K562 (cell line): ENCODE measurements at regions not wholly inside any gene's neighbourhood (a gene's known extent, or its start where the extent isn't known, plus 50 kb on each side); places are given as distances from the start of the nearest gene placed in this dataset.

Experiments used
- ATAC-seq: fragments of 200-7000 bp; cut with Tn5 transposase; 3 replicates; pipeline ENCODE4 v1.9.1; 2020; ENCODE audit warnings: moderate library complexity
- BruUV-seq: library from RNA; stranded (reverse); fragments of 400-500 nt; replicated peaks from 2 replicates; lab custom pipeline; 2021; lab: Mats Ljungman, UMichigan
- CTCF ChIA-PET: fragments of 300-600 bp; formaldehyde crosslinking; extraction: SDS; loops from one replicate; lab custom pipeline; 2021; ENCODE audit warnings: low intra/inter-chr PET ratio; lab: Yijun Ruan, JAX
- POLR2A ChIA-PET: fragments of 300-600, 350-650 bp; sonication (Branson Sonifier 250); formaldehyde crosslinking; extraction: SDS; loops from one replicate; lab custom pipeline; 2021; ENCODE audit warnings: antibody characterized with exemption, inconsistent platforms; lab: Yijun Ruan, JAX
- DNase-seq, 4 experiments: peaks; one replicate each; pipeline versions ENCODE4 v3.0.0 to v3.0.0-alpha.2; 2011 to 2018; ENCODE audit warnings: low spot score in 3 of 4, mixed read lengths in 3 of 4; ENCODE audit errors: extremely low read depth in 1 of 4
- FAIRE-seq: peaks from 2 replicates; lab custom pipeline; 2011; peaks lifted over from hg19 to GRCh38; lab: Jason Lieb, UNC
- H2AFZ ChIP-seq: 2 replicates; pipeline ENCODE4 v1.6.0; 2011; ENCODE audit warnings: low read depth, low read length, control low read depth, inconsistent platforms
- H3K27ac ChIP-seq: fragments of 200-600 bp; 3 replicates; pipeline ENCODE4 v1.8.0; 2011; ENCODE audit warnings: low read depth, mild to moderate bottlenecking, control low read depth, inconsistent platforms, low read length, moderate library complexity, mixed read lengths; ENCODE audit errors: extremely low read depth
- H3K27me3 ChIP-seq, 2 experiments: fragments of 300-600 bp in 1 of 2; 2 replicates in 1 of 2; 3 replicates in 1 of 2; pipeline versions ENCODE4 v1.6.0 to v1.8.0; 2011; ENCODE audit warnings: inconsistent platforms in 2 of 2, low read length in 2 of 2, mild to moderate bottlenecking in 1 of 2, mixed read lengths in 1 of 2, moderate library complexity in 1 of 2; ENCODE audit not compliant: control insufficient read depth in 2 of 2, insufficient read depth in 2 of 2
- H3K36me3 ChIP-seq: fragments of 300-600 bp; 3 replicates; pipeline ENCODE4 v1.8.0; 2011; ENCODE audit warnings: mild to moderate bottlenecking, low read length, inconsistent platforms; ENCODE audit not compliant: control insufficient read depth, insufficient read depth
- H3K4me1 ChIP-seq, 2 experiments: fragments of 200-600 bp in 1 of 2; replicated peaks in 1 of 2; 2 replicates in 1 of 2; 3 replicates in 1 of 2; pipeline versions ENCODE4 v1.5.1 to v1.8.0; 2011; ENCODE audit warnings: inconsistent platforms in 2 of 2, low read length in 2 of 2, mild to moderate bottlenecking in 1 of 2, mixed read lengths in 1 of 2, moderate library complexity in 1 of 2; ENCODE audit not compliant: control insufficient read depth in 2 of 2, insufficient read depth in 2 of 2
- H3K4me2 ChIP-seq: 2 replicates; pipeline ENCODE4 v1.6.1; 2011; ENCODE audit warnings: low read length, control low read depth, inconsistent platforms, mixed read lengths; ENCODE audit not compliant: insufficient read depth
- H3K4me3 ChIP-seq: fragments of 200-600 bp; sonication (generic), shearing (Covaris generic); 2 replicates; pipeline ENCODE4 v1.5.1; 2016; ENCODE audit warnings: control low read depth, inconsistent platforms
- H3K79me2 ChIP-seq: fragments of 200-600 bp; 3 replicates; pipeline ENCODE4 v1.8.0; 2011; ENCODE audit warnings: low read length, inconsistent platforms; ENCODE audit not compliant: control insufficient read depth, insufficient read depth
- H3K9ac ChIP-seq, 2 experiments: 2 replicates each; pipeline versions ENCODE4 v1.6.0 to v1.6.1; 2011; ENCODE audit warnings: low read depth in 2 of 2, low read length in 2 of 2, control low read depth in 1 of 2, inconsistent platforms in 1 of 2, mild to moderate bottlenecking in 1 of 2, mixed read lengths in 1 of 2; ENCODE audit not compliant: insufficient read depth in 1 of 2
- H3K9me1 ChIP-seq: one replicate; pipeline ENCODE4 v1.6.0; 2011; ENCODE audit warnings: inconsistent platforms, mild to moderate bottlenecking, low read length, moderate library complexity; ENCODE audit not compliant: control insufficient read depth, insufficient read depth
- H3K9me3 ChIP-seq: replicated peaks from 2 replicates; pipeline ENCODE4 v1.5.1; 2011; ENCODE audit warnings: low read depth, low read length, inconsistent platforms; ENCODE audit not compliant: control insufficient read depth, insufficient read depth
- H4K20me1 ChIP-seq: replicated peaks from 2 replicates; pipeline ENCODE4 v1.6.1; 2011; ENCODE audit warnings: low read length, inconsistent platforms, mixed read lengths; ENCODE audit not compliant: control insufficient read depth, insufficient read depth
- CCNT2 ChIP-seq: IDR thresholded peaks from 2 replicates; pipeline ENCODE4 v1.6.1; 2011; ENCODE audit warnings: borderline replicate concordance, low read depth, mild to moderate bottlenecking, moderate library complexity, mixed read lengths, low read length; ENCODE audit not compliant: insufficient read length; ENCODE audit errors: extremely low read depth
- CXXC5 ChIP-seq: fragments of 250-450 bp; sonication (Bioruptor Pico); IDR thresholded peaks from 2 replicates; pipeline ENCODE4 v1.8.0; 2022; ENCODE audit warnings: inconsistent platforms, mild to moderate bottlenecking, moderate library complexity
- DMBX1 ChIP-seq: fragments of 250-450 bp; sonication (Bioruptor Pico); IDR thresholded peaks from 2 replicates; pipeline ENCODE4 v1.8.0; 2022; ENCODE audit warnings: inconsistent platforms, mild to moderate bottlenecking, moderate library complexity, borderline replicate concordance
- FOXM1 ChIP-seq, 2 experiments: fragments of 450-650 bp in 1 of 2; sonication (generic) in 1 of 2; formaldehyde crosslinking in 1 of 2; IDR thresholded peaks; 2 replicates each; pipeline versions ENCODE4 v1.6.1 to v1.9.0; 2017 to 2022; ENCODE audit warnings: low read depth in 2 of 2, mild to moderate bottlenecking in 2 of 2, missing genetic modification reagents in 1 of 2, moderate library complexity in 1 of 2
- KDM2B ChIP-seq: fragments of 250-450 bp; sonication (Bioruptor Pico); IDR thresholded peaks from 2 replicates; pipeline ENCODE4 v1.8.0; 2021; ENCODE audit warnings: mild to moderate bottlenecking, moderate library complexity
- KDM5B ChIP-seq: fragments of 200-600 bp; sonication (generic); IDR thresholded peaks from 2 replicates; pipeline ENCODE4 v1.6.1; 2012; ENCODE audit warnings: low read depth, mild to moderate bottlenecking, moderate library complexity, low read length, control low read depth, inconsistent platforms; ENCODE audit not compliant: insufficient replicate concordance
- PCBP1 ChIP-seq: fragments of 200-400 bp; formaldehyde crosslinking; IDR thresholded peaks from 2 replicates; pipeline ENCODE4 v1.6.1; 2018; ENCODE audit warnings: mild to moderate bottlenecking, low read depth, low read length; ENCODE audit not compliant: poor library complexity, severe bottlenecking
- RBM34 ChIP-seq: fragments of 200-400 bp; formaldehyde crosslinking; IDR thresholded peaks from 2 replicates; pipeline ENCODE4 v1.6.1; 2018; ENCODE audit warnings: low read length, borderline replicate concordance; ENCODE audit not compliant: insufficient read depth
- SRSF9 ChIP-seq: fragments of 200-400 bp; formaldehyde crosslinking; IDR thresholded peaks from 2 replicates; pipeline ENCODE4 v1.6.1; 2017; ENCODE audit warnings: low read depth, low read length, borderline replicate concordance
- TEAD1 ChIP-seq, 2 experiments: fragments of 450-650 bp in 1 of 2; sonication (generic) in 1 of 2; formaldehyde crosslinking; IDR thresholded peaks; 2 replicates each; pipeline versions ENCODE4 v1.4.0 to v1.8.0; 2020 to 2022; ENCODE audit warnings: mild to moderate bottlenecking in 2 of 2, missing genetic modification reagents in 1 of 2
- ZFX ChIP-seq: sonication (generic); formaldehyde crosslinking; IDR thresholded peaks from 2 replicates; pipeline ENCODE4 v1.8.0; 2022; ENCODE audit warnings: mild to moderate bottlenecking, missing genetic modification reagents, moderate library complexity
- ZNF778 ChIP-seq: fragments of 450-650 bp; formaldehyde crosslinking; IDR thresholded peaks from 2 replicates; pipeline ENCODE4 v1.4.0; 2020; ENCODE audit warnings: mild to moderate bottlenecking, moderate library complexity
- ZNF830 ChIP-seq: fragments of 250-450 bp; sonication (Bioruptor Pico); IDR thresholded peaks from 2 replicates; pipeline ENCODE4 v1.5.0; 2021; ENCODE audit warnings: mild to moderate bottlenecking
- WGBS: fragments of 100-300 bp; shearing (Covaris generic); methylation state at CpG from one replicate; pipeline ENCODE4 v1.1.6; 2016; ENCODE audit warnings: low coverage, mixed read lengths; ENCODE audit not compliant: insufficient coverage; ENCODE audit errors: missing lambda C conversion rate; 5-methylcytosine and 5-hydroxymethylcytosine counted together
- in situ Hi-C: fragments of 300-500 bp; cut with MboI; formaldehyde crosslinking; loops from 4 replicates; pipeline ENCODE4 v1.15.0; 2018; ENCODE audit warnings: inconsistent platforms, mixed read lengths
- intact Hi-C: fragments of 100-400 bp; cut with micrococcal nuclease; formaldehyde crosslinking; loops from 2 replicates; pipeline ENCODE4 v1.14.2; 2022
- TF ChIP-seq, protein P1 (sequence below), 2 experiments: IDR thresholded peaks; 2 replicates each; pipeline ENCODE4 v1.6.1; 2011; ENCODE audit warnings: borderline replicate concordance in 1 of 2, control low read depth in 1 of 2, low read depth in 1 of 2, low read length in 1 of 2, mild to moderate bottlenecking in 1 of 2, mixed read lengths in 1 of 2, moderate library complexity in 1 of 2; ENCODE audit not compliant: insufficient read depth in 1 of 2, insufficient read length in 1 of 2, poor library complexity in 1 of 2, severe bottlenecking in 1 of 2; ENCODE audit errors: extremely low read depth in 1 of 2
- TF ChIP-seq, protein P2 (sequence below): fragments of 450-650 bp; formaldehyde crosslinking; IDR thresholded peaks from 2 replicates; pipeline ENCODE4 v1.4.0; 2022; ENCODE audit warnings: missing genetic modification characterization
- TF ChIP-seq, protein P3 (sequence below): fragments of 150-350 bp; conservative IDR thresholded peaks from 2 replicates; pipeline ENCODE4 v1.6.1; 2014; ENCODE audit warnings: low read length

DNA sequence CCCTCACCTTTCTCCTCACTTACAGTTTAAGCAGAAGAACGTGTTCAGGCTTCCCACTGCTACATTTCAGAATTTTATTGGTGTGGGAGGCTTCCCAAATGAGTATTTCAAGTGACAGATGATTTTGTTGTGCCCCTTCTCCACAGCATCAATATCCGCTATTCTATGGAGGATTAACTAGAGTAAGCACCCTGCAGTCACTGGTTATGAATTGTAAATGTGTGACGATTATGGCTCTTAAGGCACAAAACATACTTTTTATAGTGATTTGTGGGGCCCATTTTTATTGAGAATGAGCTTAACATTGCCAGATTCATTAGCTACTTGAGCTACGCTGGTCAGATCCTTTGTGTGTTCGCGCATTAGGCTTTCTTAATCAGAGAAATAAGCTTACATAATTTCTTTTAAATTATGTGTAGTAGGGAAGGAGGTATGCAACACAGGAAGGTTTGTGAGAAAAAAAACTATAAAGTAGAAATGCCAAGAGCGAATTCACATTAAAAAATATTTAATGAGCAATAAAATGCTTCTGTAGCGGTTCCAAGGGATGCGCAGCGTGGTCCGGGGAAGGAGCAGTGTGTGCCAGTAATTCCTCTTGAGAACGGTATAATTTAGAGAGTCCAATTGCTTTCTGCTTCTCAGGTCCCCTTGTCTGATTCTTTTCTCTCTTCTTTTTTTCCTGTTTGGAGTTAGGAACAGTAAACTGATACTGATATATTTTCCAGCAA lies 2380.4 kb downstream of the MAT2B start:
- FAIRE-seq, result no peak
- Histone ChIP-seq H3K4me1 (no peaks in the 10 kb centered on the region), H3K27ac (no peak overlapping the region), H4K20me1 (no peaks in the 10 kb centered on the region), H3K9me1 (no peaks in the 10 kb centered on the region), H3K9me3 (no peaks in the 10 kb centered on the region), H3K4me3 (no peak overlapping the region), H3K9ac (no peak overlapping the region), H3K36me3 (no peaks in the 10 kb centered on the region), H3K79me2 (no peaks in the 10 kb centered on the region), H3K27me3 (no peaks in the 10 kb centered on the region), H2AFZ (no peak overlapping the region), H3K4me2 (no peak overlapping the region)
- WGBS, result 2% methylated on average over 12 of the region's 12 CpGs
- POLR2A ChIA-PET, result interaction anchor here (0.6 kb wide), 1 partner anchor 218 kb away, joined by 3 read pairs; no protein-coding TSS in a partner anchor
- intact Hi-C loops (no loop called here), in situ Hi-C loops (no loop called here)
- no TSS peak for BruUV-seq
- ATAC-seq, result no peak
- DNase-seq, result no peak
- CTCF ChIA-PET, result no interaction called here
- TF ChIP-seq TEAD1 (CRISPR knock-in tag; IDR thresholded peaks at IDR 0.05), result no peak
- TF ChIP-seq ZNF778 (CRISPR knock-in tag), result no peak
- TF ChIP-seq DMBX1, result no peak
- no peak for TF ChIP-seq CXXC5 (CRISPR knock-in tag)
- no peak for TF ChIP-seq RBM34
- TF ChIP-seq, protein P1, sequence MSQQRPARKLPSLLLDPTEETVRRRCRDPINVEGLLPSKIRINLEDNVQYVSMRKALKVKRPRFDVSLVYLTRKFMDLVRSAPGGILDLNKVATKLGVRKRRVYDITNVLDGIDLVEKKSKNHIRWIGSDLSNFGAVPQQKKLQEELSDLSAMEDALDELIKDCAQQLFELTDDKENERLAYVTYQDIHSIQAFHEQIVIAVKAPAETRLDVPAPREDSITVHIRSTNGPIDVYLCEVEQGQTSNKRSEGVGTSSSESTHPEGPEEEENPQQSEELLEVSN (IDR thresholded peaks at IDR 0.05; ENCODE audit: borderline replicate concordance in 1 of 2, extremely low read depth in 1 of 2, insufficient read depth in 1 of 2, insufficient read length in 1 of 2, low read depth in 1 of 2, low read length in 1 of 2, poor library complexity in 1 of 2, severe bottlenecking in 1 of 2), result no peak
- TF ChIP-seq, protein P2, sequence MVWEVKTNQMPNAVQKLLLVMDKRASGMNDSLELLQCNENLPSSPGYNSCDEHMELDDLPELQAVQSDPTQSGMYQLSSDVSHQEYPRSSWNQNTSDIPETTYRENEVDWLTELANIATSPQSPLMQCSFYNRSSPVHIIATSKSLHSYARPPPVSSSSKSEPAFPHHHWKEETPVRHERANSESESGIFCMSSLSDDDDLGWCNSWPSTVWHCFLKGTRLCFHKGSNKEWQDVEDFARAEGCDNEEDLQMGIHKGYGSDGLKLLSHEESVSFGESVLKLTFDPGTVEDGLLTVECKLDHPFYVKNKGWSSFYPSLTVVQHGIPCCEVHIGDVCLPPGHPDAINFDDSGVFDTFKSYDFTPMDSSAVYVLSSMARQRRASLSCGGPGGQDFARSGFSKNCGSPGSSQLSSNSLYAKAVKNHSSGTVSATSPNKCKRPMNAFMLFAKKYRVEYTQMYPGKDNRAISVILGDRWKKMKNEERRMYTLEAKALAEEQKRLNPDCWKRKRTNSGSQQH, result no peak
- TF ChIP-seq CCNT2, result no peak
- no peak for TF ChIP-seq ZNF830 (CRISPR knock-in tag)
- TF ChIP-seq, protein P3, sequence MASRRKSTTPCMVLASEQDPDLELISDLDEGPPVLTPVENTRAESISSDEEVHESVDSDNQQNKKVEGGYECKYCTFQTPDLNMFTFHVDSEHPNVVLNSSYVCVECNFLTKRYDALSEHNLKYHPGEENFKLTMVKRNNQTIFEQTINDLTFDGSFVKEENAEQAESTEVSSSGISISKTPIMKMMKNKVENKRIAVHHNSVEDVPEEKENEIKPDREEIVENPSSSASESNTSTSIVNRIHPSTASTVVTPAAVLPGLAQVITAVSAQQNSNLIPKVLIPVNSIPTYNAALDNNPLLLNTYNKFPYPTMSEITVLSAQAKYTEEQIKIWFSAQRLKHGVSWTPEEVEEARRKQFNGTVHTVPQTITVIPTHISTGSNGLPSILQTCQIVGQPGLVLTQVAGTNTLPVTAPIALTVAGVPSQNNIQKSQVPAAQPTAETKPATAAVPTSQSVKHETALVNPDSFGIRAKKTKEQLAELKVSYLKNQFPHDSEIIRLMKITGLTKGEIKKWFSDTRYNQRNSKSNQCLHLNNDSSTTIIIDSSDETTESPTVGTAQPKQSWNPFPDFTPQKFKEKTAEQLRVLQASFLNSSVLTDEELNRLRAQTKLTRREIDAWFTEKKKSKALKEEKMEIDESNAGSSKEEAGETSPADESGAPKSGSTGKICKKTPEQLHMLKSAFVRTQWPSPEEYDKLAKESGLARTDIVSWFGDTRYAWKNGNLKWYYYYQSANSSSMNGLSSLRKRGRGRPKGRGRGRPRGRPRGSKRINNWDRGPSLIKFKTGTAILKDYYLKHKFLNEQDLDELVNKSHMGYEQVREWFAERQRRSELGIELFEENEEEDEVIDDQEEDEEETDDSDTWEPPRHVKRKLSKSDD, result no peak
- TF ChIP-seq KDM2B (CRISPR knock-in tag), result no peak
- TF ChIP-seq FOXM1 (IDR thresholded peaks at IDR 0.05; ENCODE audit: low read depth), result no peak
- TF ChIP-seq FOXM1 (CRISPR knock-in tag; IDR thresholded peaks at IDR 0.05; ENCODE audit: low read depth), result no peak
- TF ChIP-seq SRSF9, result no peak
- no peak for TF ChIP-seq ZFX (CRISPR knock-in tag)
- TF ChIP-seq PCBP1, result no peak
- TF ChIP-seq KDM5B, result no peak
